Panc1 (cell line): ENCODE measurements at regions not wholly inside any gene's neighbourhood (a gene's known extent, or its start where the extent isn't known, plus 50 kb on each side); places are given as distances from the start of the nearest gene placed in this dataset.
"Not testable (repeated sequence)": the region's sequence is repeated elsewhere in the genome, so short reads cannot be mapped to it uniquely, and the experiment has no call there.

Experiments
- ATAC-seq: fragments of 200-7000 bp; cut with Tn5 transposase; 2 replicates; pipeline ENCODE4 v1.9.1; 2020; ENCODE audit warnings: mild to moderate bottlenecking, moderate library complexity
- BruUV-seq: library from RNA; stranded (reverse); fragments of 400-500 nt; replicated peaks from 2 replicates; lab custom pipeline; 2021; lab: Mats Ljungman, UMichigan
- CTCF ChIA-PET: fragments of 300-600 bp; sonication (Branson Sonifier 250); formaldehyde crosslinking; loops from one replicate; lab custom pipeline; 2022; ENCODE audit warnings: antibody characterized with exemption; lab: Charles Lee
- POLR2A ChIA-PET: fragments of 300-600 bp; sonication (Branson Sonifier 250); formaldehyde crosslinking; loops from one replicate; lab custom pipeline; 2022; ENCODE audit warnings: antibody characterized with exemption; lab: Charles Lee
- DNase-seq: peaks from one replicate; pipeline ENCODE4 v3.0.0-alpha.2; 2010; ENCODE audit warnings: low read depth, low spot score
- H3K27ac ChIP-seq: 2 replicates; pipeline ENCODE4 v1.5.1; 2011; ENCODE audit warnings: mild to moderate bottlenecking, low read length, inconsistent platforms
- H3K27me3 ChIP-seq: fragments of 200-500 bp; sonication (Bioruptor generic); 2 replicates; pipeline ENCODE4 v1.6.0; 2014; ENCODE audit warnings: low read length, inconsistent platforms; ENCODE audit not compliant: control insufficient read depth, insufficient read depth
- H3K36me3 ChIP-seq: fragments of 200-500 bp; sonication (Bioruptor generic); 2 replicates; pipeline ENCODE4 v1.5.1; 2014; ENCODE audit warnings: inconsistent platforms, mild to moderate bottlenecking, low read length, moderate library complexity; ENCODE audit not compliant: control insufficient read depth, insufficient read depth
- H3K4me1 ChIP-seq: 2 replicates; pipeline ENCODE4 v1.5.1; 2011; ENCODE audit warnings: inconsistent platforms, mild to moderate bottlenecking, low read length, moderate library complexity; ENCODE audit not compliant: control insufficient read depth, insufficient read depth
- H3K4me3 ChIP-seq, 2 experiments: 2 replicates each; pipeline ENCODE4 v1.5.1; 2011 to 2012; ENCODE audit warnings: low read depth in 2 of 2, low read length in 2 of 2, mild to moderate bottlenecking in 2 of 2, inconsistent platforms in 1 of 2, moderate library complexity in 1 of 2
- H3K9me3 ChIP-seq: fragments of 200-500 bp; sonication (Bioruptor generic); 2 replicates; pipeline ENCODE4 v1.5.1; 2014; ENCODE audit warnings: low read depth, mild to moderate bottlenecking, inconsistent platforms, low read length, moderate library complexity; ENCODE audit not compliant: control insufficient read depth, insufficient read depth
- CTCF ChIP-seq: fragments of 450-650 bp; IDR thresholded peaks from 2 replicates; pipeline ENCODE4 v1.5.1; 2017; ENCODE audit warnings: mild to moderate bottlenecking
- POLR2AphosphoS5 ChIP-seq: IDR thresholded peaks from 2 replicates; pipeline ENCODE4 v1.6.1; 2012; ENCODE audit warnings: mild to moderate bottlenecking, low read depth, low read length, moderate library complexity
- REST ChIP-seq, 2 experiments: IDR thresholded peaks; 2 replicates each; pipeline ENCODE4 v1.6.1; 2011 to 2012; ENCODE audit warnings: low read depth in 2 of 2, control low read depth in 1 of 2, low read length in 1 of 2, mild to moderate bottlenecking in 1 of 2, moderate library complexity in 1 of 2; ENCODE audit not compliant: insufficient read depth in 1 of 2
- SIN3A ChIP-seq: IDR thresholded peaks from 2 replicates; pipeline ENCODE4 v1.6.1; 2012; ENCODE audit warnings: low read depth, mild to moderate bottlenecking, low read length, moderate library complexity, borderline replicate concordance; ENCODE audit not compliant: insufficient read depth
- TCF7L2 ChIP-seq: IDR thresholded peaks from 2 replicates; pipeline ENCODE4 v1.6.1; 2011; ENCODE audit warnings: mild to moderate bottlenecking, low read depth, low read length, inconsistent platforms
- in situ Hi-C: cut with HindIII; loops from 2 replicates; pipeline ENCODE4 v1.10.0; 2016; ENCODE audit warnings: low sequenced_read_pairs, low pct_unique_long_range_greater_than_20kb
- intact Hi-C: fragments of 100-400 bp; cut with micrococcal nuclease; formaldehyde crosslinking; loops from one replicate; pipeline ENCODE4 v1.10.0; 2022; ENCODE audit not compliant: unreplicated experiment

GRCh38 chr5:99410386-99410785 is 481.6 kb upstream of the CHD1 start:
- H3K4me3 ChIP-seq, H3K27me3 ChIP-seq, DNase-seq, intact Hi-C loops, ATAC-seq, H3K9me3 ChIP-seq, BruUV-seq, H3K4me1 ChIP-seq, H3K36me3 ChIP-seq, CTCF ChIA-PET, H3K27ac ChIP-seq, POLR2A ChIA-PET, in situ Hi-C loops: not testable (repeated sequence)

- ATAC-seq, POLR2A ChIA-PET, BruUV-seq, H3K9me3 ChIP-seq, H3K27me3 ChIP-seq, H3K4me1 ChIP-seq, H3K4me3 ChIP-seq, H3K27ac ChIP-seq, H3K36me3 ChIP-seq, intact Hi-C loops, CTCF ChIA-PET, DNase-seq, in situ Hi-C loops: not testable (repeated sequence)
These were observed 476.0 kb upstream of the CHD1 start for GRCh38 chr5:99404764-99405302.

GRCh38 chr5:99400571-99400970 is 471.8 kb upstream of the CHD1 start:
- POLR2A ChIA-PET, DNase-seq, CTCF ChIA-PET, ATAC-seq, H3K27ac ChIP-seq, H3K9me3 ChIP-seq, H3K36me3 ChIP-seq, BruUV-seq, H3K4me3 ChIP-seq, H3K4me1 ChIP-seq, in situ Hi-C loops, intact Hi-C loops, H3K27me3 ChIP-seq: not testable (repeated sequence)

- ATAC-seq = no peak
- BruUV-seq = no TSS peak
- TF ChIP-seq CTCF (no peak), REST (IDR thresholded peaks at IDR 0.05; ENCODE audit: insufficient read depth in 1 of 2, low read depth in 2 of 2, low read length in 1 of 2) (no peak), TCF7L2 (no peak), POLR2AphosphoS5 (no peak), SIN3A (no peak)
These were observed 470.2 kb upstream of the CHD1 start for GRCh38 chr5:99398976-99399375.

More at GRCh38 chr5:99398976-99399375, 470.2 kb upstream of the CHD1 start:
- DNase-seq = no peak
- H3K4me3 ChIP-seq = no peak overlapping the region
- intact Hi-C loops = no loop called here
- H3K27ac ChIP-seq = no peak overlapping the region
- H3K9me3 ChIP-seq = no peaks in the 10 kb centered on the region
- in situ Hi-C loops = no loop called here
- ChIA-PET CTCF (no interaction called here), POLR2A (no interaction called here)
- no peaks in the 10 kb centered on the region for H3K4me1 ChIP-seq
- H3K36me3 ChIP-seq = no peaks in the 10 kb centered on the region
- H3K27me3 ChIP-seq = no peaks in the 10 kb centered on the region
